GM12801 (cell line): ENCODE measurements at regions not wholly inside any gene's neighbourhood (a gene's known extent, or its start where the extent isn't known, plus 50 kb on each side); places are given as distances from the start of the nearest gene placed in this dataset.

Experiments used
- TF ChIP-seq, protein P1 (sequence below): IDR thresholded peaks from one replicate; pipeline ENCODE4 v1.5.1; 2011; ENCODE audit warnings: control low read depth; ENCODE audit not compliant: insufficient read length; ENCODE audit errors: extremely low read depth

DNA sequence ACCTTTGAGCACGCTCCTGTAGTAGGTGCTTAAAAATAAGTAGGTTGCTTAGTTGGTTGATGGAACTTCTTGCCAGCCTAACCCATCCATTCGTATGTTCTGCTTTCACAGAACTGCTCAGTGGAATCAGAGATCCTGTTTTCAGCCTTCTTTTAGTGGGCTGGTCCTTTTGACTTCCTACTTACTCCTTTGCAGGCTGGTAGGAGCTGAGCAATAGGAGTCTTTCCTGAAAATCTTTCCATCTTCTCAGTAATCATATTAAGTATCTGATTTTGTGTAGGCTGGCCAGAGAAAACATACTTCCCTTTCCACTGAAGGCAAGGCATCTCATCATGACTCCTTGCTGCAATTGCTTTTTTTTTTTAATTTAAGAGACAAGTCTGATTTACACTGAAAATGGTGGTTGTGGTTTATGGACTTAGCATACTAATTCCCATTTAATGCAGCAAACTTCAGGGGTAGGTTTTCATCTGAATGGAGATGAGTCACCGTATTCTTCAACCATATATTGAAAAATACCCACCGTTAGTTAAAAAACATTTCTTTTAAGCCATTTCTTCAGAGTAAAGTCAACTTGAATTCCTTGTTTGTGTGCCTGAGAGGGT is 208.0 kb downstream of the ZNF365 start:
- TF ChIP-seq, protein P1, sequence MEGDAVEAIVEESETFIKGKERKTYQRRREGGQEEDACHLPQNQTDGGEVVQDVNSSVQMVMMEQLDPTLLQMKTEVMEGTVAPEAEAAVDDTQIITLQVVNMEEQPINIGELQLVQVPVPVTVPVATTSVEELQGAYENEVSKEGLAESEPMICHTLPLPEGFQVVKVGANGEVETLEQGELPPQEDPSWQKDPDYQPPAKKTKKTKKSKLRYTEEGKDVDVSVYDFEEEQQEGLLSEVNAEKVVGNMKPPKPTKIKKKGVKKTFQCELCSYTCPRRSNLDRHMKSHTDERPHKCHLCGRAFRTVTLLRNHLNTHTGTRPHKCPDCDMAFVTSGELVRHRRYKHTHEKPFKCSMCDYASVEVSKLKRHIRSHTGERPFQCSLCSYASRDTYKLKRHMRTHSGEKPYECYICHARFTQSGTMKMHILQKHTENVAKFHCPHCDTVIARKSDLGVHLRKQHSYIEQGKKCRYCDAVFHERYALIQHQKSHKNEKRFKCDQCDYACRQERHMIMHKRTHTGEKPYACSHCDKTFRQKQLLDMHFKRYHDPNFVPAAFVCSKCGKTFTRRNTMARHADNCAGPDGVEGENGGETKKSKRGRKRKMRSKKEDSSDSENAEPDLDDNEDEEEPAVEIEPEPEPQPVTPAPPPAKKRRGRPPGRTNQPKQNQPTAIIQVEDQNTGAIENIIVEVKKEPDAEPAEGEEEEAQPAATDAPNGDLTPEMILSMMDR = no peak

DNA sequence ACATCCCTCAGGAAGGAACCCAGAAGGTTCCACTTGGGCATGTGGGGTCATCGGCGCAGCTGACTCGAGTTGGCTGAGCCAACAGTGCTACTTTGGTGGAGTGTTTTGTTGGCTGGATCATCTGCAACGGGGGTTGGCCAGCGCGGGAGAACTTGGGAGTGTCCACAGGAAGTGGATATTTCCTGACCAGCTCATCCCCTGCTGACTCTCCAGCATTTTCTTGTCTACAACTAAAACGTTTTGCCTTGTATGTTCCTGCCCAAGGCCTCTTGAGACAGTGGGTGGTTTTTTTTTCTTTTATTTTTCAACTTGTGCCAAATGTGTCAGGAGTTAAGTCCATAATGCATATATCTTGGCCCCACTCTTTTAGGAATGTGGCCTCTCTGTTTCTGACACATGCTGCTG is 208.6 kb downstream of the ZNF365 start:
- TF ChIP-seq, protein P1 = no peak

DNA sequence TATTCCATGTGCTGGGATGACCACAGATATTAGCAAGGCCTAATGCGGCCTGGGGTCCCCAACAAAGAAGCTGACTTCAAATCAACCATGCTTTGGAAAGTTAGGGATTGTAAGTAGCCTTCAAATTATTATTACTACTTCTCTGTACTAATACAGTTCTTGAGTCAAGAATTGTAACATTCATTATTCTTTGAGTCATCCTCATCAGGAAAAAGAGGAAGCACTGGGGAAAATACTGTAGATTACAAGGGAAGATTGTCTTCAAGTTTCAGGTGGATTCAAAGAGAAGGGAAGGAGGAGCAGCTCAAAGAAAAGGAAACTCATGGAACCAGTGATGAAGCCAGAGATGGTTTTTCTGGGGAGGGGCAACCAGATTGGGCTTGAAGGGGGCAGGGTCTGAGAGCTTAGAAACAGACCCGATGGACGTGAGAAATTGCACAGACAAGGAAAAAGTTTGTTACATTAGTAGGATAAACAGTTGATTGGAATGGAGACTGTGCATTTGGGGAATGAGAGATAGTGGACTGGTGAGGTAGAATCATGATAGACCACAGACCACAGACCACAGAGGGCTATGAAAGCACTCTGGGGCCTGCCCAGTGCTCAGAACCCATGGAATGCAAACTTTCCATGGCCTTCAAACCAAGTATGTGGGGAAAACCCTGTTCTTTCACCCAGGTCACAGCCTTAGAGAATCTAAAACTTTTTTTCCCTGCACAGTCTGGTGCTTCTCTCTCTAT is 209.9 kb downstream of the ZNF365 start:
- TF ChIP-seq, protein P1 = no peak

DNA sequence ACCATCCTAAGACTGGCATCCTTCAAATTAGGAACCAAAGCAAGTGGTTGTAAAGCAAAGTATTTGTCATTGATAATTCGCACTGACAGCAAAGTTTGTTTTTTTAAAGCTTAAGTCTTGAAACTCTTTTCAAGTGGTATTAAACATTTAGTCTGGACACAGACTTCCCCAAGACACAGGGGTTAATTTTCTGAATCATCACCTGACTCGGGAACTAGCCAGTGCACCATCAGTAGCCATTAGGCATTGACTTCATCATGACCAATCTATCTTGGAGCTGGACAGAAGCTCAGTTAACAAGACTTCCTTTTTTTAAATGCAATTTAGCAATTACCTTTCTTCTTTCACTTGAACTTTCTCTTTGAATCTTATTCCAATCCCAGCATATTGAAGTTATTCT is 210.6 kb downstream of the ZNF365 start:
- TF ChIP-seq, protein P1 = no peak

DNA sequence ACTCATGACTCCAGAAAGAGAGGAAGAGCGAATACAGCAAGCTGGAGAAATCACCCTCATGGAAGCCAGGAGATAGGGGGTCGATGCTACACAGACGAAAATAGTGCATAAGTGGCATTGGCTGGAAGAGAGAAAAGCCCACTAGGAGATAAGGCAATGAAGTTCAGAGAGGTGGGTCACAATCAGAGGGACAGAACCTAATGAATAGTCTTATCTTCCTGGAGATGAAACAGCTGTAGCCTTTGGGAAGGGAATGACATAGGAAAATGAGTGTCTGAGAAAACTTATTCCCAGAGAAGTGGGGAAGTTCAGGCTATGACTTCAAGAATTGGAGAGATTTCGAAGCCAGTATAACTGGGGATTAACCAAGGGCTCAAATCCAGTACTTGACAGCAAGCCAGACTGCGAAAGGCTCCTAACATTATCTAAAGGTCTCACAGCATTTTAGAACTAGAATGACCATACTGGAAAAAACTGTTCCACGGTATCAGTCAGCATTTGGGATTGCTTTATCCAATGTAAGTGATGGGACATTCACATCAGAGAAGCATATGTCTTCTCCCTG is 211.1 kb downstream of the ZNF365 start:
- TF ChIP-seq, protein P1 = no peak

DNA sequence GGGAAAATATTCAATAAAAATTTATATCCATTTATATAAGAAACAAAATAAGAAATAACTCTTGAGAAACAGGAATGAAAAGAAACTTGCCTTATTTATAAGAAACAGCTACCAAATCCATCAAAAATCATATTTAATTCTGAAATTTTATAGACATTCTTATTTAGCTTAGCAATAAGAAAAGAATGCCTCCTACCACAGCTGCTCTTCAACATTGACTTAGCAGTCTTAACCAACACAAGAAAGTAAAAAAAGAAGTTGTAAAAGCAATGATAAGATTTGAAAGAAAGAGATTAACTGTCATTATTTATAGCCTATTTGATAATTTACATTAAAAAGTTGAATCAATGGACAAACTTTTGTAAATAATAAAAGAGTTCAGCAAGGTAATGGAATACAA is 212.8 kb downstream of the ZNF365 start:
- TF ChIP-seq, protein P1 = no peak

DNA sequence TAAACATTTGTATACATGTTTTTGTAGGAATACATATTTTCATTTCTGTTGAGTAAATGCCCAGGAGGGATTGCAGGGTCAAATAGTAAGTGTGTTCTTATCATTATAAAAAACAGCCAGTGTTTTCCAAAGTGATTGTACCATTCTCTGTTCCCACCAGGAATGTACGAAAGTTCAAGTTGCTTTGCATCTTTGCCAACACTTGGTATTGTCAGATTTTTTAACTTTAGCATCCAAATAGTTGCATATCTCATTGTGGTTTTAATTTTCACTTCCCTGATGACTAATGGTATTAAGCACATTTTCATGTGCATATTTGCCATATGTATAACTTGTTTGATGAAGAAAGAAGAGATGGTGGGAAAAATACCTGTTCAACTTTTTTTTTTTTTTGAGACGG is 213.9 kb downstream of the ZNF365 start:
- TF ChIP-seq, protein P1 = no peak
